ENCODE measurements at regions not wholly inside any gene's neighbourhood (a gene's known extent, or its start where the extent isn't known, plus 50 kb on each side); places are given as distances from the start of the nearest gene placed in this dataset.

GRCh38 chr2:240201866-240202265, 61.4 kb upstream of the OTOS start:
- TF ChIP-seq, protein P1, sequence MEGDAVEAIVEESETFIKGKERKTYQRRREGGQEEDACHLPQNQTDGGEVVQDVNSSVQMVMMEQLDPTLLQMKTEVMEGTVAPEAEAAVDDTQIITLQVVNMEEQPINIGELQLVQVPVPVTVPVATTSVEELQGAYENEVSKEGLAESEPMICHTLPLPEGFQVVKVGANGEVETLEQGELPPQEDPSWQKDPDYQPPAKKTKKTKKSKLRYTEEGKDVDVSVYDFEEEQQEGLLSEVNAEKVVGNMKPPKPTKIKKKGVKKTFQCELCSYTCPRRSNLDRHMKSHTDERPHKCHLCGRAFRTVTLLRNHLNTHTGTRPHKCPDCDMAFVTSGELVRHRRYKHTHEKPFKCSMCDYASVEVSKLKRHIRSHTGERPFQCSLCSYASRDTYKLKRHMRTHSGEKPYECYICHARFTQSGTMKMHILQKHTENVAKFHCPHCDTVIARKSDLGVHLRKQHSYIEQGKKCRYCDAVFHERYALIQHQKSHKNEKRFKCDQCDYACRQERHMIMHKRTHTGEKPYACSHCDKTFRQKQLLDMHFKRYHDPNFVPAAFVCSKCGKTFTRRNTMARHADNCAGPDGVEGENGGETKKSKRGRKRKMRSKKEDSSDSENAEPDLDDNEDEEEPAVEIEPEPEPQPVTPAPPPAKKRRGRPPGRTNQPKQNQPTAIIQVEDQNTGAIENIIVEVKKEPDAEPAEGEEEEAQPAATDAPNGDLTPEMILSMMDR (IDR thresholded peaks at IDR 0.05) = no peak
- no peak for TF ChIP-seq ZFX (IDR thresholded peaks at IDR 0.05; ENCODE audit: borderline replicate concordance)

Data from 22Rv1 (cell line).